ENCODE measurements at regions not wholly inside any gene's neighbourhood (a gene's known extent, or its start where the extent isn't known, plus 50 kb on each side); places are given as distances from the start of the nearest gene placed in this dataset.

GRCh38 chr14:84987042-84987441 is 542.9 kb upstream of the FLRT2 start:
- TF ChIP-seq CTCF (IDR thresholded peaks at IDR 0.05) (no peak), POLR2A (IDR thresholded peaks at IDR 0.05) (no peak)
- intact Hi-C loops (cut with DNase I; ENCODE audit: low total_unique reads) = no loop called here
- no peak for DNase-seq (ENCODE audit: low spot score in 2 of 2)
- 92 to 100% methylated on average over 1 of the region's 1 CpG for WGBS, 2 donors
- H3K4me3 ChIP-seq (ENCODE audit: low read depth, poor library complexity, severe bottlenecking) = no peak overlapping the region

GRCh38 chr14:84988357-84988756 is 541.6 kb upstream of the FLRT2 start:
- WGBS, 2 donors = 77 to 82% methylated on average over 5 of the region's 5 CpGs
- no peak overlapping the region for H3K4me3 ChIP-seq (ENCODE audit: low read depth, poor library complexity, severe bottlenecking)
- TF ChIP-seq POLR2A (IDR thresholded peaks at IDR 0.05) = no peak
- TF ChIP-seq CTCF (IDR thresholded peaks at IDR 0.05) = no peak
- DNase-seq (ENCODE audit: low spot score in 2 of 2) = no peak
- intact Hi-C loops (cut with DNase I; ENCODE audit: low total_unique reads) = no loop called here

- no peak for TF ChIP-seq CTCF (IDR thresholded peaks at IDR 0.05)
- TF ChIP-seq POLR2A (IDR thresholded peaks at IDR 0.05) = no peak
- intact Hi-C loops (cut with DNase I; ENCODE audit: low total_unique reads) = no loop called here
- WGBS, 2 donors = 38 to 41% methylated on average over 1 of the region's 1 CpG
- no peak overlapping the region for H3K4me3 ChIP-seq (ENCODE audit: low read depth, poor library complexity, severe bottlenecking)
- DNase-seq (ENCODE audit: low spot score in 2 of 2) = no peak
Observed at GRCh38 chr14:84991021-84991420, 538.9 kb upstream of the FLRT2 start.

GRCh38 chr14:84998216-84998615 is 531.7 kb upstream of the FLRT2 start:
- no peak overlapping the region for H3K4me3 ChIP-seq (ENCODE audit: low read depth, poor library complexity, severe bottlenecking)
- intact Hi-C loops (cut with DNase I; ENCODE audit: low total_unique reads) = no loop called here
- TF ChIP-seq CTCF (IDR thresholded peaks at IDR 0.05) (no peak), POLR2A (IDR thresholded peaks at IDR 0.05) (no peak)
- no peak for DNase-seq (ENCODE audit: low spot score in 2 of 2)

- no peak for TF ChIP-seq POLR2A (IDR thresholded peaks at IDR 0.05)
- TF ChIP-seq CTCF (IDR thresholded peaks at IDR 0.05) = no peak
- intact Hi-C loops (cut with DNase I; ENCODE audit: low total_unique reads) = no loop called here
- no peak for DNase-seq (ENCODE audit: low spot score in 2 of 2)
- H3K4me3 ChIP-seq (ENCODE audit: low read depth, poor library complexity, severe bottlenecking) = no peak overlapping the region
- 64 to 69% methylated on average over 1 of the region's 1 CpG for WGBS, 2 donors
Observed at GRCh38 chr14:85002846-85003245, 527.1 kb upstream of the FLRT2 start.

GRCh38 chr14:85003805-85004204 is 526.1 kb upstream of the FLRT2 start:
- DNase-seq (ENCODE audit: low spot score in 2 of 2) = no peak
- TF ChIP-seq POLR2A (IDR thresholded peaks at IDR 0.05) (no peak), CTCF (IDR thresholded peaks at IDR 0.05) (no peak)
- H3K4me3 ChIP-seq (ENCODE audit: low read depth, poor library complexity, severe bottlenecking) = no peak overlapping the region
- intact Hi-C loops (cut with DNase I; ENCODE audit: low total_unique reads) = no loop called here
